ENCODE measurements at regions not wholly inside any gene's neighbourhood (a gene's known extent, or its start where the extent isn't known, plus 50 kb on each side); places are given as distances from the start of the nearest gene placed in this dataset.

DNA sequence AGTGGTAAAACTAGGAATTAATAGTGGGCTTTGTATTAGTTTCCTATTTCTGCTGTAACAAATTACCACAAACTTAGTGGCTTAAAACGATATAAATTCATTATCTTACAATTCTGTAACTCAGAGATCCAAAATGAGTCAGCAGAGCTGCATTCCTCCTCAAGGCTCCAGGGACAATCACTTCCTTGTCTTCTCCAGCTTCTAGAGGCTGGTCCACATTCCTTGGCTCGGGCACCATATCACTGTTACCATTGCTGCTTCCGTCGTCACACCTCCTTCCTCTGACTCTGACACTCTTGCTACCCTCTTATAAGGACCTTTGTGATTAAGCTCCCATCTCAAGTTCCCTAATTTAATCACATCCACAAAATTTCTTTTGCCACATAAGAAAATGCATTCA lies 567.8 kb upstream of the KLHL29 start:
- no peak for DNase-seq

- no peak for DNase-seq
These were observed 563.5 kb upstream of the KLHL29 start for GRCh38 chr2:22821458-22821857.

- DNase-seq: no peak
These were observed 562.1 kb upstream of the KLHL29 start for GRCh38 chr2:22822835-22823234.

- no peak for DNase-seq
These were observed 560.4 kb upstream of the KLHL29 start for GRCh38 chr2:22824618-22825017.

- no peak for DNase-seq
These were observed 558.3 kb upstream of the KLHL29 start for GRCh38 chr2:22826703-22827102.

GRCh38 chr2:22829791-22830190 lies 555.2 kb upstream of the KLHL29 start:
- no peak for DNase-seq

DNA sequence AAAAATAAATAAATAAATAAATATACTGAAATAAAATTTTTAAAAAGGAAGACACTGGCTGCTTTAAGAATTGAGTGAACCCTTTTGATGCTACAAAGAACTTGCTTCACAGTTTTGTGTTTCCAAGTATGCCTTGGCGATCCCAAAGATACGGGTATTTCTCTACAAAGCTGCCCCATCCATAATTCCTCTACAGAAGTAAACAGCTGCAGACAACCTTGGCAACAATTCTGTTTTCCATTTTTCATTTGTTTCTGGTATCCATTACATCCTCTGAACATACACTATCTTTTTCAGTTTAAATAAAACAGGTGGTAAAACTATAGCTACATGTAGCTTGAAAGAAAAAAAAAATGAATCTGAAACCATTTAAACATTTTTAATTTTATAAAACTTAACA lies 552.8 kb upstream of the KLHL29 start:
- DNase-seq: no peak

- no peak for DNase-seq
These were observed 546.5 kb upstream of the KLHL29 start for GRCh38 chr2:22838461-22838860.

GRCh38 chr2:22842205-22842869 lies 542.6 kb upstream of the KLHL29 start:
- DNase-seq: no peak

- DNase-seq: no peak
These were observed 541.0 kb upstream of the KLHL29 start for GRCh38 chr2:22843919-22844537.

GRCh38 chr2:22850310-22850709 lies 534.7 kb upstream of the KLHL29 start:
- no peak for DNase-seq

DNA sequence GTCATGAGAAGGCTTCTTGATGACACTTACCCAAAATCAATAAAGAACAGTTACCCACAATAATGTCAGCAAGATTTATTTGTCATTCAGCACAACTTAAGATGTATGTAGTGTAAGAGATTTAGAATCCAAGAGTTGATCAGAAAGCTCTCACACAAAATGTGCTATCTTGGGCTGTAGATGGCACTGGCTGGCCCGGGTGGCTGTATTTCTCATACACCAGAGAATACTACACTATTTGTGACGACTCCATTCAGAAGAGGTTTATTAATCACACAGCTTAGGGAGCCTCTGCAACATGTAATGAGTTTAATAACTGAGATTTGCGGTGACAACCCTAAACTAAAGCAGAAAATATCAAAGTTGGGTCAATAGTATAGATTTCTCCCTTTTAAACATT lies 530.4 kb upstream of the KLHL29 start:
- no peak for DNase-seq

- no peak for DNase-seq
These were observed 529.9 kb upstream of the KLHL29 start for GRCh38 chr2:22855081-22855480.

- no peak for DNase-seq
These were observed 529.2 kb upstream of the KLHL29 start for GRCh38 chr2:22855761-22856184.

- DNase-seq: no peak
These were observed 517.0 kb upstream of the KLHL29 start for GRCh38 chr2:22867973-22868372.

GRCh38 chr2:22878121-22878520 lies 506.9 kb upstream of the KLHL29 start:
- DNase-seq: no peak

- no peak for DNase-seq
These were observed 505.7 kb upstream of the KLHL29 start for GRCh38 chr2:22879009-22879863.

- no peak for DNase-seq
These were observed 504.8 kb upstream of the KLHL29 start for GRCh38 chr2:22880161-22880560.

- DNase-seq: no peak
These were observed 503.0 kb upstream of the KLHL29 start for GRCh38 chr2:22882011-22882410.

- no peak for DNase-seq
These were observed 502.3 kb upstream of the KLHL29 start for GRCh38 chr2:22882643-22883042.

DNA sequence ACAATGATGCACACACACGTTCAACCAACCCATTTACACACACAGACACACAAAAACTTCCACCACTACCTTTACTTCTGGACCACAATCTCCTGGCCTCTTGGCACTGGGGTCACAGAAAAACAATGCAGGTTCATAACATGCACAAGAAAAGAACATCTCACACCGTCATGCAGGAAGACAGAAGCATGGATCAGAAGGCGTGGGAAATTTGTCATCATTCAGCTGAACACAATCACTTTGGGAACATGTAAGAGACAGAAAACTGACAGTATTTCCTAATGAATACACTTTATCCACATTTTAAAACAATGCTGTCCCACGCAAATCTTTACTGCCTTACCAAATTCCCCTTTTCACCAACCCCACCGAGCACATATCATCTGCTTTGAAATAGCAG lies 501.9 kb upstream of the KLHL29 start:
- DNase-seq: no peak

- no peak for DNase-seq
These were observed 499.7 kb upstream of the KLHL29 start for GRCh38 chr2:22885245-22885644.

DNA sequence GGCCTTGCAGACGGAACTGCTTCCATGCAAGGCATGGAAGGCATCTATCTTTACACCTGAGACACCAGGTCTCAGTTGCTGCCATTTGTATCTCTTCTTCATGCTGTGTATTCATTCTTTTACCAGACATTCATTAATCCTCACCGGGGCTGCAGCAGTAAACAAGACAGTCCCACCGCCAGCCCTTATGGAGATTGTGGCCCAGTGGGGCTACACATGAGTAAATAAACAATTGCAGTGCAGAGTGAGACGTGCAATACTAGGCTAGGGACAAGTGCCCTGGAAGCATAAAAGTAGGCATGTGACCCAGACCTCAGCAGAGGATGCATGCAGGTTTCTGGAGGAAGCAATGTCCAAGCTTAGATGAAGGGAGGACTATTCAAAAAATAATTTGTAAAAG lies 497.6 kb upstream of the KLHL29 start:
- no peak for DNase-seq

- DNase-seq: no peak
These were observed 497.1 kb upstream of the KLHL29 start for GRCh38 chr2:22887845-22888244.

Measured in activated naive CD4-positive, alpha-beta T cell treated with anti-CD3 and anti-CD28 coated beads, Interleukin-2, amount 50 U/mL, for 16 hours (primary cell).